ENCODE measurements at regions not wholly inside any gene's neighbourhood (a gene's known extent, or its start where the extent isn't known, plus 50 kb on each side); places are given as distances from the start of the nearest gene placed in this dataset.

- Histone ChIP-seq H3K9ac (ENCODE audit: insufficient read depth, low read length, poor library complexity, severe bottlenecking) (no peak overlapping the region), H3K27ac (ENCODE audit: low read depth in 1 of 2, low read length in 2 of 2) (no peak overlapping the region), H4K20me1 (ENCODE audit: insufficient read depth, low read length) (no peaks in the 10 kb centered on the region), H3K9me3 (replicated peaks in 1 of 2; ENCODE audit: control insufficient read depth in 1 of 2, insufficient read depth in 1 of 2, low read length in 2 of 2) (no peaks in the 10 kb centered on the region), H3K36me3 (replicated peaks in 1 of 2; ENCODE audit: control insufficient read depth in 1 of 2, insufficient read depth in 2 of 2, low read length in 2 of 2) (no peaks in the 10 kb centered on the region), H3K27me3 (ENCODE audit: control insufficient read depth in 2 of 2, insufficient read depth in 2 of 2, low read length in 2 of 2) (no peaks in the 10 kb centered on the region), H3K4me3 (replicated peaks in 1 of 3; ENCODE audit: low read depth in 2 of 3, low read length in 3 of 3) (no peak overlapping the region), H3K4me2 (replicated peaks; ENCODE audit: extremely low read depth, low read length, poor library complexity, severe bottlenecking) (no peak overlapping the region), H3K4me1 (ENCODE audit: control insufficient read depth in 1 of 2, insufficient read depth in 2 of 2, low read length in 2 of 2) (no peaks in the 10 kb centered on the region), H2AFZ (ENCODE audit: insufficient read depth, low read depth, low read length, poor library complexity, severe bottlenecking) (no peak overlapping the region), H3K79me2 (ENCODE audit: insufficient read depth, low read length) (no peaks in the 10 kb centered on the region)
- no peak overlapping the region for H3K4me3 Mint-ChIP-seq
- intact Hi-C loops (cut with micrococcal nuclease), result no loop called here
- DNase-seq, result no peak
- H3K4me1 Mint-ChIP-seq, result no peaks in the 10 kb centered on the region
- H3K36me3 Mint-ChIP-seq, result no peaks in the 10 kb centered on the region
- no peak for TF ChIP-seq CTCF (IDR thresholded peaks at IDR 0.05)
- WGBS (ENCODE audit: insufficient coverage), result no CpG with 5 or more reads among the region's 3 CpGs
- H3K27me3 Mint-ChIP-seq (ENCODE audit: low read depth in 3 of 3), result peaks cover 0 to 3% (median 0%) of the 10 kb centered on the region in 3 donors
- no peak overlapping the region for H3K27ac Mint-ChIP-seq
- no peaks in the 10 kb centered on the region for H3K9me3 Mint-ChIP-seq
Observed at GRCh38 chr5:98521821-98522220, 251.6 kb upstream of the RGMB start.

- Mint-ChIP-seq H3K4me1 (no peaks in the 10 kb centered on the region), H3K9me3 (peaks cover 0 to 6% (median 0%) of the 10 kb centered on the region in 7 donors), H3K36me3 (no peaks in the 10 kb centered on the region), H3K4me3 (no peak overlapping the region), H3K27ac (no peak overlapping the region), H3K27me3 (ENCODE audit: low read depth in 3 of 3) (peaks cover 0 to 4% (median 0%) of the 10 kb centered on the region in 3 donors)
- no peak overlapping the region for H3K4me3 ChIP-seq (replicated peaks in 1 of 3; ENCODE audit: low read depth in 2 of 3, low read length in 3 of 3)
- H3K4me2 ChIP-seq (replicated peaks; ENCODE audit: extremely low read depth, low read length, poor library complexity, severe bottlenecking), result no peak overlapping the region
- H3K9me3 ChIP-seq (replicated peaks in 1 of 2; ENCODE audit: control insufficient read depth in 1 of 2, insufficient read depth in 1 of 2, low read length in 2 of 2), result no peaks in the 10 kb centered on the region
- TF ChIP-seq CTCF (IDR thresholded peaks at IDR 0.05), result no peak
- no peak overlapping the region for H3K27ac ChIP-seq (ENCODE audit: low read depth in 1 of 2, low read length in 2 of 2)
- H3K27me3 ChIP-seq (ENCODE audit: control insufficient read depth in 2 of 2, insufficient read depth in 2 of 2, low read length in 2 of 2), result no peaks in the 10 kb centered on the region
- H3K4me1 ChIP-seq (ENCODE audit: control insufficient read depth in 1 of 2, insufficient read depth in 2 of 2, low read length in 2 of 2), result no peaks in the 10 kb centered on the region
- H2AFZ ChIP-seq (ENCODE audit: insufficient read depth, low read depth, low read length, poor library complexity, severe bottlenecking), result no peak overlapping the region
- intact Hi-C loops (cut with micrococcal nuclease), result no loop called here
- H3K9ac ChIP-seq (ENCODE audit: insufficient read depth, low read length, poor library complexity, severe bottlenecking), result no peak overlapping the region
- no peaks in the 10 kb centered on the region for H4K20me1 ChIP-seq (ENCODE audit: insufficient read depth, low read length)
- no peak for DNase-seq
- H3K36me3 ChIP-seq (replicated peaks in 1 of 2; ENCODE audit: control insufficient read depth in 1 of 2, insufficient read depth in 2 of 2, low read length in 2 of 2), result no peaks in the 10 kb centered on the region
- H3K79me2 ChIP-seq (ENCODE audit: insufficient read depth, low read length), result no peaks in the 10 kb centered on the region
Observed at GRCh38 chr5:98524773-98525172, 248.7 kb upstream of the RGMB start.
